ENCODE measurements at regions not wholly inside any gene's neighbourhood (a gene's known extent, or its start where the extent isn't known, plus 50 kb on each side); places are given as distances from the start of the nearest gene placed in this dataset.

GRCh38 chr5:63089147-63089546, 510.5 kb downstream of the LRRC70 start:
- TF ChIP-seq TCF7 (IDR thresholded peaks at IDR 0.05; ENCODE audit: borderline replicate concordance) (no peak), ZNF57 (CRISPR knock-in tag; IDR thresholded peaks at IDR 0.05) (no peak), CBFB (CRISPR knock-in tag; IDR thresholded peaks at IDR 0.05) (no peak), L3MBTL2 (IDR thresholded peaks at IDR 0.05) (no peak), ZNF316 (IDR thresholded peaks at IDR 0.05) (0 out of 2 replicates have a peak, but pooled peaks have one; percentile 16), ZBTB40 (IDR thresholded peaks at IDR 0.05) (no peak), ZBTB40 (CRISPR knock-in tag; IDR thresholded peaks at IDR 0.05) (no peak), SMAD1 (IDR thresholded peaks at IDR 0.05; ENCODE audit: low read depth, low read length, partially characterized antibody) (no peak), SIN3A (IDR thresholded peaks at IDR 0.05; ENCODE audit: borderline replicate concordance in 2 of 2, control insufficient read depth in 1 of 2, low read depth in 2 of 2, low read length in 2 of 2) (no peak)
- Histone ChIP-seq H2AFZ (ENCODE audit: low read depth, low read length) (no peak overlapping the region), H3K4me2 (ENCODE audit: insufficient read depth, low read length) (no peak overlapping the region), H3K4me1 (replicated peaks in 1 of 2; ENCODE audit: control insufficient read depth in 2 of 2, insufficient read depth in 2 of 2, low read length in 2 of 2) (no peaks in the 10 kb centered on the region), H3K9me3 (replicated peaks; ENCODE audit: control insufficient read depth, insufficient read depth, low read depth, low read length) (no peaks in the 10 kb centered on the region), H3K36me3 (ENCODE audit: control insufficient read depth, insufficient read depth, low read length) (no peaks in the 10 kb centered on the region), H3K27me3 (ENCODE audit: control insufficient read depth in 2 of 2, insufficient read depth in 2 of 2, low read length in 2 of 2) (no peaks in the 10 kb centered on the region), H3K9me1 (ENCODE audit: control insufficient read depth, insufficient read depth, low read length) (no peaks in the 10 kb centered on the region), H3K79me2 (ENCODE audit: control insufficient read depth, insufficient read depth, low read length) (no peaks in the 10 kb centered on the region), H4K20me1 (replicated peaks; ENCODE audit: control insufficient read depth, insufficient read depth, low read length) (no peaks in the 10 kb centered on the region), H3K9ac (ENCODE audit: insufficient read depth in 1 of 2, low read depth in 2 of 2, low read length in 2 of 2) (no peak overlapping the region), H3K4me3 (no peak overlapping the region), H3K27ac (ENCODE audit: extremely low read depth, low read depth, low read length) (no peak overlapping the region)
- 9% methylated on average over 1 of the region's 1 CpG for WGBS (ENCODE audit: insufficient coverage, low coverage, missing lambda C conversion rate)
- DNase-seq (ENCODE audit: extremely low read depth in 1 of 4, low spot score in 3 of 4) (no peak), ATAC-seq (no peak), FAIRE-seq (no peak)
- ChIA-PET POLR2A (no interaction called here), CTCF (ENCODE audit: low intra/inter-chr PET ratio) (no interaction called here)
- in situ Hi-C loops (cut with MboI) = no loop called here
- BruUV-seq (replicated peaks) = no TSS peak
- intact Hi-C loops (cut with micrococcal nuclease) = no loop called here

Measured in K562 (cell line).